ENCODE measurements at regions not wholly inside any gene's neighbourhood (a gene's known extent, or its start where the extent isn't known, plus 50 kb on each side); places are given as distances from the start of the nearest gene placed in this dataset.

DNA sequence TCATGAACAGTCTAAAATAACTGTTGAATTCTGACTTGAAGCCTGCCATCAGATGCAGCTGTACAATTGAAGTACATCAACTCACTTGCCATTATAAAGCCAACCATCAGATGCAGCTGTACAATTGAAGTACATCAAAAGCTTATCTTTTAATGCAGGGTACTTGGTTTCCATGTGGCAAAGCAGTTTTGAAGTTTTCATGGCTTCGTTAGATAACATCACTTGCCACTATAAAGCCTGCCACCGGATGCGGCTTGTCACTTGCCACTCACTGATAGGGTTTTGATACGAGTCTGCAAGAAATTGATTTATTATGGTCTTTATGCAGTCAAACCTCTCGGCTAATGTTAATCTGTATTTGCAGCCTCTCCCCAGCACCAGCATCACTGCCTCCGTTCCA lies 1605.8 kb downstream of the SUCLG1 start:
- no peak for DNase-seq

DNA sequence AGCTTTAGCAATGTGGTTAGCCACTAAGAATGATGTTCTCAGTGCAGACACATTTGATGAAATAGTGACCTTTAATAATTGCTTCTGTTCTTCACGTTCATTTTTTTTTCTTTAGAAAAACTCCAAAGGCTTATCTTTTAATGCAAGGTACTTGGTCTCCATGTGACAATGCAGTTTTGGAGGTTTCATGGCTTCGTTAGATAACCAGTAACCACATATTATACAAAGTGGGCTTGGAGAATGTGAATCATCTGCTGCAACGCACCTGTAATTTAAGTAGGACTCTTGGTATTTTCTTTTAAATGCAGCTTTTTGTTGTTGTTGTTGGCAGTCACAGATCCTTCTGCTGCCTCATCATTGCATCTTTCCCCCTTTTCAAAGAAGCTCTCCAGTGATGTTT lies 1606.3 kb downstream of the SUCLG1 start:
- DNase-seq, result no peak

DNA sequence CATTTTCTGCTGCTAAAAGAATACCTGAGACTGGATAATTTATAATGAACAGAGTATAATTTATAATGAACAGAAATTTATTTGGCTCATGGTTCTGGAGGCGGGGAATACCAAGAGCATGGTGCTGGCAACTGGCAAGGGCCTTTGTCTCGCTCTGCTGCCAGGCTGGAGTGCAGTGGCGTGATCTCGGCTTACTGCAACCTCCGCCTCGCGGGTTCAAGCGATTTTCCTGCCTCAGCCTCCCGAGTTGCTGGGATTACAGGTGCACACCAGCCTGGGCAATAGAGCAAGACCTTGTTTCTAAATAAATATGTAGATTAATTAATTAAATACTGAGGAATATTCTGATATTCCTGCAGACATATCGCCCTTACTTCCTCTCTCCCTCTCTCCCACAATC lies 1610.8 kb downstream of the SUCLG1 start:
- DNase-seq, result no peak

DNA sequence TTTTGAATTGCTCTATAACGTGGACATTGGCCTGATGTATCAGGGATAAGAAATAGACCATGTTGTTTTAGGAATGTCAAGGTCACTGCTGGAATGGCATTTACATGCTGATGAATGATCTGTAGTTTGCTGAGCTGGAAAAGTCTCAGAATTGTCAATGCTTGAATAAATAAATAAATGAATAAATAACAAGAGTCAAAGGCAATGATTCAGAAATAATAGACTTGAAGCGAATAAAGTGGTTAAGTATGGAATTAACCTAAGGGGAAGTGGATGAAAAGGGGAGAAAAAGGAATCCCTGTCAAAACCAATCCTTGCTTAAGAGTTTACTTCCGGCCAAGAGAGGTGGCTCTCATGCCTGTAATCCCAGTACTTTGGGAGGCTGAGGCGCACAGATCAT lies 1620.0 kb downstream of the SUCLG1 start:
- DNase-seq, result no peak

DNA sequence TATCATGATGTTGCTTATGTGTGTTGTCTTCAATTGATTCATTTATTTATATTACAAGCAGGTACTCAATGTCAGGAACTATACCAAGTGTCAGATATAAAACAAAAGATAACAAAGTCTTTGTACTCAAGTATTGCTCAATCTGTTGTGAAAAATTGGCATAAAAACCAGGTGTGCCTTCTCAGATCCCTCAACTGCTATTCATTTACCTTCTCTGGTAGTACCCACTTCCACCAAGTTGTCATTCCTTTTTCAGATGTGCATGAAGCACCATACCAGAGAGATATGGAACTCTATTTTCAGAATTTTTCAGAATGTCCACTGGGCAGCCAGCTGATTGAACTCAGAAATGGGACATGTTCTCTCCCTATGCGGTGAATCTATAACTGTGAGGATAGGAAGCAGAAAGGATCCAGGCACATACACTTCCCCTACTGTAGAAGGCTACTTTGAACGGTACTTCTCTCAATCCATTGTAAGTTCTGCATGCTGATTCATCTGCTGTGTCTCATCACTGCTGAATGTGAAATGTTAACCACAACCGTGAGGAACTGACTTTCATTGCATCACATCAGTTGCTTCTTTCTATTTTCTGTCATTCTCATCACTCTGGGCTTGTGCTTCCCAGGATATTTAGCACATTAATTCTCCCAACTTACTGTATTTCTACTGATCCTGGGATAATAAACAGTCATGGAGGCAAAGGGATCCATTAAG lies 1621.3 kb downstream of the SUCLG1 start:
- DNase-seq, result peak; percentile 93 to 94

DNA sequence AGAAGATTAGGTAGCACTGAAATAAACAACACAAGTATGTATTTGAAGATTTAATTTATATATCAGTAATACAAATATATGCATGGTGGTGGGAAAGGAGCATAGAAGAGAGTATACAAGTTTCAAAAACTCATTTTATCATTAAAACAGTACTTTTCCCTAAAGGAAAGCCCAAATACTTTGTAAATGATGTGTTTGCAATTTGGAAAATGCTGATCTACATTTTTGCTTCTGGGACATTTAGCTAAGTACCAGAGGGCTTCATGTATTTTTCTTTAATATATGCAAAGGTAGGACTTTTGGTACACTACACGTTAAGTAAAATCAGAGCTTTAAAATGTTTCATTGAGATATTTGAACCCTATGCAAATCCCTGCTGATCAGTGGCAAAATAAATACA lies 1624.2 kb downstream of the SUCLG1 start:
- DNase-seq, result no peak

DNA sequence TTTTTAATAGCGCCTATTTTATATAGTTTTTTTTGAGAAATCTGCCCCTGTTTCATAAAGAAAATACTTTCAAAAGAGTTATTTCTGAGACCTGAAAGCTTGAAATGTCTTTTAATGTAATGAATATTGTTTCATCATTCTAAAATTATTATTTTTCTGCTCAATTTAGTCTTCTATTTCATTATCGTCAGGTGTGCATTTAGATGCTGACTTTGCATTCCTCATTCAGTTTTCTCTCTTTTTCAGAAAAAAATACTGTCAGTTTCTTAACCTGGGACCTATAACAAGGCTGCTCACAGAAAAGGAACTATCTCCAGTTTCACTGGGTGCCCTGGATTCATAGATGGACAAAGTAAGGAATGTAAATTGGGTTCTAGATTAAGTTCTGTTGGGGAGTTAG lies 1631.7 kb downstream of the SUCLG1 start:
- DNase-seq, result no peak

DNA sequence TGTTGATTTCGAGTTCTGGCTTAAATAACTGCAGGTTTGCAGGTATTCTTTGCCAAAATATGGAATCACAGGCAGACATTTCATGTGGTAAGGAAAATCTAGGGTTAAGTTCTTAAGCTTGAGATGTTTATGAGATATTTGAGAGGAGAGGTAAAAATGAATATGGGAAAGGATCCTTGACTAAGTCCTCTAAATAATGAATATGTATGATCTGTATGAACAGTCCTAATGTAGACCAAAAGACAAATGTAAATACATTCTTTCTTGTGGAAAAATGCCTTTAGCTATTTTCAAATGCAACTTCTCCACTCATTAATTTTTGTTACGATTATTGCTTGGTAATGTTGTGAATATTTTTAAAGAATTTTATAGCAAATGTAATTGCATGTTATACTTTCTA lies 1632.6 kb downstream of the SUCLG1 start:
- no peak for DNase-seq

DNA sequence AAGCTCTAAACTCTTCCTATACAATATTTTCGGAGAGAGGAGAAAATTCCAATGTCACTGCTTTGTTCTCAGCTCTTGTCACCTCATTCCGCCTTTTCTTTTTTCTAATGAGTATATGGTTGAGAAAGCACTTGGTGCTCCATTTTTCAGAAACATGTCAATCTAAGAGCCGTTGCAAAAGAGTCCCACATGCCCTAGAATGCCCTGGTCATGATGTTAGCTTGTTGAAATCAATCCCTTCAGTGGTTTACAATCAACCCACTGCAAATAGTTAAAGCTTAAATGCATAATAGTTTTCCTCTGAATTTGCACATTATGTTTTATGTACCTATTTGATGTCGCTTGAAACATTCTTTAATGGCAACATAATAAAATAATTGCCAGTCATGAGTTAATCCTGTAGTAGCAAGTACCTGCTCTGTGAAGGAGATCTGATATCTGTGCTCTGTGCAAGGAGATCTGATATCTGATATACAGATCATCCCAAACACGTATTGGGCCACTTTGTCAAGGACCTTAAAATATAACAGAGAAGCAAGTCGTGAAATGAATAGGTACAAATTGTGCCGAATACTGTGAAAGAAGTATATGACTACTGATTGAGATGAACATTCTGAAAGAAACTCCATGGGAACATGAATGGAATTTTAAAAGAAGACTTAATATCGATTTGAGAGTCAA lies 1633.5 kb downstream of the SUCLG1 start:
- no peak for DNase-seq

DNA sequence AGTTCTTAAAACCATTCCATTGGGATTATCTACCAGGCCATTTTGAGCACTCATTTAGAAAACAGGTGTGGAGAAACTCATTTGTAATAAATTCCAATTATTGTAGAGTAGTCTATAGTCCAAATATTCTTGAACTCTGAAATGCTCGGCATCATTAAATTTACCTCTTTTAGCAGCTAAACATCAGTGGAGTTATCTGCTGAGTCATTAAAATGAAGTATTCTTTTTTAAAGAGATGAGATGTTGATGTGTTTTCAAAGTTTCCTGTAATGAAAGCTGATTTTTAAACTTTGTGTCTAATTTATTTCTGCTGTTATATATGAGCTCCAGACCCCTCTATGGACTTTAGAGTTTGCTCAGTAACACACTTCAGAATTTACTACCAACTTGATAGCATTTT lies 1635.2 kb downstream of the SUCLG1 start:
- DNase-seq, result no peak

DNA sequence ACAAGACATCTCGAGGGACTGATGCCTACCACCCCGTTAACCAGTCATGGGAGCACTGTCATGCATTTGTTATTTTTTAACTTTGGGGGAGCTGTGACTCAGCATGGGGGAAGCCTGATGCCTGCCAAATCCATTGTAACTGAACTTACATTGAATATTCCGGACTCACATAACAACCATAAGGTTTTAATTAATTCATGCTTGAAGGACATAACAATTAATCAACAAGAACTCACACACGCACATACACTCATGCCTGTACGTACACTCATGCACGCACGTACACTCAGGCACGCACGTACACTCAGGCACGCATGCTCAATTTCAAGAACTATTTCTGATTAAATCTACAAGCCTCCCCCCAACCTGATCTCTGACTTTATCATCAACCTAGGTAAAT lies 1639.1 kb downstream of the SUCLG1 start:
- no peak for DNase-seq

DNA sequence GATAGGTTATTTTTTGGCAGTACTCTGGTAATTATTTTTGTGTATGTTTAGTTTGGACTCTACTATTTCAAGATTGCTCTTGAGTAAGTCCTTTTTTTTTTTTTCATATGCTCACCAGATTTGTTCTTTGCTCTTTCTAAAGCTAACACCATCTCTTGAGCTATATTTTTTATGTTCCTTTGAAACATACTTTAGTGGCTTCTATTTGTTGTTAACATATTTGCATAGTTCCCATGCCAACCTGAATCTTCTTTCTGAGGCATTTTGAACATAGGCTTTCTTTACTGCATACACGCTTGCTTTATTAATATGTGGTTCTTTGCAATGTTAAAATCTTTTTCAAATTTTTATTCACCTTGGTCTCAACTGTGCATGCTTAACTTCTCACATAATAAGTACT lies 1644.9 kb downstream of the SUCLG1 start:
- no peak for DNase-seq

DNA sequence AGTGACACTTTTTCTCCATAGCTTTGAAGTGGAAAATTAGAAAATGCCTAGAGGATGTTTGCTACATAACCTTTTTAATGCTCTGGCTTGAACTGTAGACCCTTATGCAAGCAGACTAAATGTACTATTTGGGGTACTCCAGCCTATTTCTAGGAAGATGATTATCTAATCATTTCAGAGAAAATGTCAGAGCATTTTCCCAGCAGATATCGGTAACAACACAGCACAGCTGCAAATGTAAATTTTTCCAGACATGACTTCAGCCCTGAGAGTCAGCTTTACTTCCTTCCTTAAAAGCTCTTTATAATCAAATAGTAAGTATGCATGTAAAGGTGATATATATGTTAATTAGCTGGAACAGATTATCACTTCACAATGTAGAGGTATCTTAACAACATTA lies 1647.1 kb downstream of the SUCLG1 start:
- DNase-seq, result no peak

DNA sequence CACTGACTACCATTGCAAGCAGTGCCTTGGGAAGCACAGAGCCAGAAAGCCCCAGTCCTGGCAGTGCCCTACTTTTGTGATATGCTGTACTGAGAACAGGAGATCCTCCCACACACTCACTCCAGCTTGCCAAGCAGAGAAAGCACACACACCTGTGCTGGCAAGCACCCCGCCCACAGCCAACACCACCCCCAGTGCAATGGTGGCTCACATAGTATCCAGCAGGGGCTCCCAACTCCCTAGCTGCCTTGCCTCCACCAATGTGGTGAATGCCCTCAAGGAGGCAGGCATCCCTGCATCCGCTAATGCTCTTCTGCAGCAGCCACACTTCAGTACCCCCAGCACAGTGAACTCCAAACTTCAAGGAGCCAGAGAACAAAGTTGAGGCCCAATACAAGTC lies 1655.8 kb downstream of the SUCLG1 start:
- DNase-seq, result no peak

DNA sequence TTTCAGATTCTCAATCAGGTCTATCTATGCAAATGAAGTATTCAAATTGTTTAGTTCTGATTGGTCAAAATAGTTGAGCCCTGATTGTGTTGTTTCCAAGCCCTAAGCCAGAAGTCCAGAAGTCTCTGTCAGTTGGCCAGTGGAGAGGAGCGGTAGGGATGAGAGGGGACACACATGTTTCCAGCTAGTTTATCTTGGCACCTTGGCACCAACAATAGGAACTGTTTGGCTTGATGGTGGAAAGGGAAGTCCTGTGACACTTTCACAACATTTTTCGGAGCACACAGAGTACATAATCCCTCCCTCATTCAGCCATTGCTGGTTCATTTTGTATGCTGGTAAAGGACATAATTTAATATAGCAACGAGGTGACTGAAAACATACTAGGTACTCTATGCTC lies 1661.6 kb downstream of the SUCLG1 start:
- DNase-seq, result no peak

DNA sequence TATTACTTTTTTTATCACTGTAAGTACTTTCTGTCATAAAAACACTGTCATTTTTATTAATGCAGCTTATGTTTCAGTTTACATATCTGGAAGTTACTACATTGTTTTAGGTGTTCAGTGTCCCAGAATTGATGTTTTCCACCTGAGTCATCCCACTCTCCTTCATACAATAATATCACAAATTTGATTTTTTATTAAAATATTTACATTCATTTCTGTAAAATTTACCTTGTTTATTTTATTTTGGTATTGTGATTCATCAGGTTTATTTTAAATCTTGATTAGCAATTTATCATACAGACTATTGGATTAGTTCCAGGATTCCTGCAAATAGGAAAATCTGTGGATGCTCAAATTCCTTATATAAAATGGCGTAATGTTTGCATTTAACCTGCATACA lies 1662.9 kb downstream of the SUCLG1 start:
- no peak for DNase-seq

DNA sequence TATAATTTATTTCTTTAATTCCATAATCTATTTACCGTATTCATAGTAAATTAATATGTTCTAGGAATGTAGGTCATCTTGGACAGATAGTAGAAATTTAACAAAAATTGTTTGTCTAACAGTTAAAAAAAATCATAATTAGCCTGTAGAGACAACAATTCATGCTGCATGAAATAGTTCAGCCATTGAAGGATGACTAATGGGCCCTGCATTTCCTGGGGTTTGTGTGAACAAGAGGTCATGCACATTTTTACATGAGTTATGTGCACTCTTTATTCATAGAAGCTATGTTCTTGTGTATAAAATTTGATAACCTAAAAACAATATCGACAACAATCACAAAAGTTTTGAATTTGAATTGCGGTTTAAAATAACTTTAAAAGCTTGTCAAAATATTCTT lies 1663.6 kb downstream of the SUCLG1 start:
- DNase-seq, result peak in 1 of 2 experiments; percentile 1

DNA sequence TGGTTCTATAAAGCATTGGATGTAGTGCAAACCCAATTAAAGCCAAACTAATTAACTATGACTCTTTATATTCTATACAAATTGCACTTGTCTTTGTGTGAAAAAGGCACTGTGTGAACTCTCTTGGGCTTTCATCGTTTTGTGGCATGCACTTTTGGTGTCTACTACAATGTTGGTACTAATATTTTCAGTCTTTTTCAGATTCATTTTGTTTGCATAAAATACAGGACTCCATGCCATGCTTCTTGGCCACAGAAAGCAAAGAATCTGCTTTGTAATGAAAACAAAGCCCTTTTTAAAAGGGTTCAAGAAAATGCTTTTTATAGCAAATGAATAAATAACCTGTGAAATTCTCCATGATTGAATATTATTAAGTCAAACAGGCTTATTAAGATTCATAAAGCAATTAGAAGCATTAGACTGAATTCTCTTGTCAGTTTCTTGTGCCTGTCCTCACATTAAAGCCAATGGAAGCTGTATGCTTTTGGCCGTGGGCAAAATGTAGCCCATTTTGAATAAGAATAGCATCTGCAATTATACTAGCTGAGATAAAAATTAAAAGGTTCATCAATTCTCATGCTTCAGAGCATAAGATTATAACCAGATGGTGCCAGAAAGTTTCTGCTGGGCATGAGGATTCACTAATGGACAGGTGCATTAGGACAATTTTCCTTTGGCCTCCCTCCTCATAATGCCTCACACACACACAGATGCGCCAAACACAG lies 1665.2 kb downstream of the SUCLG1 start:
- DNase-seq, result no peak

DNA sequence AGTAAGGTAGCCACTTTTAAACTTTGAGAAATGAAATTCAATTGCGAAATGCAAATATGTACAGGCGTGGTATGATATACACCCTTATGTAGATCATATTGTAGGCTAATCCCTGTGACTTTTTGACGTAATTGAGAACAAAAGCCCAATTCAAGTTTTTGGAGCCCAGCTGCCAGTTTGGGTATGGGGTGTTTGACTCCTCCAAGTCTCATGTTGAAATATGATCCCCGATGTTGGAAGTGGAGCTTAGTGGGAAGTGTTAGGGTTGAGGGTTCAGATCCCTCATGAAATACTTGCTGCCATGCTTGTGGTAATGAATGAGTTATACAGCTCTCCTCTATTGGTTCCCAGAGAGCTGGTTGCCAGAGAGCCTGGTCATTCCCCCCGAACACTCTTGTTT lies 1666.8 kb downstream of the SUCLG1 start:
- no peak for DNase-seq

DNA sequence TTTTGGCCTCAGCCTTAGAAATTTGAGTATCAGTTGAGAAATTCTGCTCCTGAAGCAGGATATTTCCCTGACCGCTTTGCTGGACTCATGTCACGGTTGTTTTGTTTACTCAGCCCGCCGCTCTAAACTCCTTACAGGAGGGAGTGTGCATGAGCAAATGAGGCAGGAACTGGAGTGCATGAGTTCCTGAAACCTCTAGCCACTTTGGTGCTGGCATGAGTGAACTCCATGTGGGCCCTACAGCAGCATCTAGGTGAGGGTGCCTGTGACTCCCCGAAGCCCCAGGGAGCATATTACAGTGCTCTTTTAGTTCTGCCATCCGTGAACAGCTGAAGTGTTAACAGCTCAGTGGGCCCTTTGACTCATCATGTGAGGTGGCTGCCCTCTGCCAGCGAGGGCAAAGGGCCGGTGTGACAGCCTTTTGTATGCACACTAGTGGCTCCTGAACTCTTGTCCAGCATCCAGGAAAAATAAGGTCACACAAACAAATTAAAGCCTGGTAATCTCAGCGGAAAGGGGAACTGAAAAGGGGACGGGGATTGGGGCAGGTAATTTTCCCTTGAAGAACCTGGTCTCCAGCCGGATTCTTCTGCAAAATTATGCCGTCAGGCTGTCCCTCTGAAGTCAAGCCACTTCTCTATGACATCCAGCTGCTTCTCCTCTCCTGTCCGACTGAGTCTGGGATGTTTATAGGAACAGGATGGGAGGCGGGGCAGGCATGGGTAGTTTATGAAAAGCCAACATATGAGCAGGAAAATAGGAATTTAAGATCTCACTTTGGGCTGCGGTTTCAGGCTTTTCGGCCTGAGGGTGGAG lies 1668.7 kb downstream of the SUCLG1 start:
- no peak for DNase-seq

DNA sequence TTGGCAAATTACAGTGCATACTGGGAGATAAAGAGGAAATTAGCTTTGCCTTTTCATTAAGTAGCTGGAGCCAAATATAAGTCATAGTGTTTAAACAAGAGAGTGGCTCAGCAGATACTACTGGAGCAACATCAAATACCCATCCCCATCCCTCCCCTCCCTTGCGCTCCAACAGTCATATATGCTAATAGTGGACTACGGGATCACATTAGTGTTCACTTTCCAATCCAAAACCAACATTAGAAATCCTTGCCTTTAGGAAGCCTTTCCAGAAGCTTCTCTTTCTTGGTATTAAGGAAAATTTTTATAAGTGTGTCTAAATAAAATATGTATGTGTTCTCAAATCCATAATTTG lies 1669.3 kb downstream of the SUCLG1 start:
- DNase-seq, result no peak

DNA sequence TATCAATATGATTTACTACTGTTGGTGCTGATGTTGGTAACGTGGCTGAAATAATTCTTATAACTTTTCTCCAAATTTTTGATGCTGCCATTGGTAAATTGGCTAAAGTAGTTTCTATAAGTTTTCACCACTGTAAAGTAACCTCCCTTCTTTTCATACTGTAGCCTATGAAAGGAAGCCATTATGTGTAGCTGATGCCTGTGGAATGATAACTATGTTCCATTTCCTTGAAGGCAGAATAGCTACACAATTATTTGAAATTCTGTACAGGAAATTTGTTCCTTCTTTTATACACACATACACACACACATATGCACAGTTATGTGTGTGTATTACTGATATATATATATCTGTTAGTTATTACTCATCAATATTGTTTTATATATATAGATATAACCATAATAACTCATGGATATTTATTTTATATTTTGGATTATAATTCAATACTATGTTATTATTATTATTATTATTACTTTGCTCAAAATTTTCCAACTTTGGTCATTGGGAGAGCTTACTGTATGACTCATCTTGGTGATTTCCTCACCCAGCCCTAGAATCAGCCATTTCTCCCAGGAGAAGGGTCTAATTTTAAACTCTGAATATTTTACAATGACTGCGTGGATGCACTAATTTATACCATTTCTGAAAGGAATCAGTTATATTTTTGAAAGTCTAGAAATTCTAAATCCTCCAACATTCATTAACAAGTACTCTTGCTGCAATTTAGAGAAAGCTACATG lies 1677.7 kb downstream of the SUCLG1 start:
- DNase-seq, result no peak

DNA sequence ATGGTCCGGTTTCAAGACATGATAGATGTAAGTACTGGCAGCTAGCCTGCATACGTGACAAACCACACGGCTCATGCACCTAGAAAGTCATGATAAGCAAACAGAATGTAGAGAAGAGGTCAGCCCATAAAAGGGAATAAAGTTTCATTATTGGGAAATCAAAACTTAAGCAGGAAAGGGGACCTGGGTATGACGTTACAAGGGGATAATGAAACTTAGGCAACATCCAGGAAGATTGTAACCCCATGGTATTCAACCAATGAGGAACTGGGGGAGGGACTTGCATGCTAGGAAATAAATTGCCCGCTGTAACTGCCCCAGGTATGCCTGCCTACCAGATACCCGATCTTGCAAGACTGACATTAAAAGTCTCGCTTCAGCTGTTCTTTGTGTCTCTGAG lies 1679.0 kb downstream of the SUCLG1 start:
- DNase-seq, result no peak
